GM23338 (cell line): ENCODE measurements at regions not wholly inside any gene's neighbourhood (a gene's known extent, or its start where the extent isn't known, plus 50 kb on each side); places are given as distances from the start of the nearest gene placed in this dataset.

Source experiments
- ATAC-seq: fragments of 200-7000 bp; cut with Tn5 transposase; 3 replicates; pipeline ENCODE4 v1.9.1; 2020
- DNase-seq: peaks from one replicate; pipeline ENCODE4 v3.0.0-alpha.2; 2015; ENCODE audit warnings: low spot score
- H2AFZ ChIP-seq: fragments of 200-600 bp; sonication (generic); 2 replicates; pipeline ENCODE4 v1.8.0; 2016; ENCODE audit warnings: antibody characterized with exemption, mild to moderate bottlenecking, moderate library complexity
- H3F3A ChIP-seq: fragments of 200-600 bp; sonication (generic); replicated peaks from 2 replicates; pipeline ENCODE4 v1.8.0; 2017; ENCODE audit warnings: antibody characterized with exemption, mixed run types, low read depth
- H3K27ac ChIP-seq: fragments of 200-600 bp; sonication (generic); 2 replicates; pipeline ENCODE4 v1.6.1; 2016; ENCODE audit warnings: low read depth
- H3K27me3 ChIP-seq: fragments of 200-600 bp; sonication (generic); 2 replicates; pipeline ENCODE4 v1.8.0; 2016; ENCODE audit warnings: mild to moderate bottlenecking, mixed run types, moderate library complexity; ENCODE audit not compliant: insufficient read depth
- H3K36me3 ChIP-seq: fragments of 200-600 bp; sonication (generic); 2 replicates; pipeline ENCODE4 v1.8.0; 2016; ENCODE audit warnings: mild to moderate bottlenecking; ENCODE audit not compliant: insufficient read depth
- H3K4me1 ChIP-seq: fragments of 200-600 bp; sonication (generic); 2 replicates; pipeline ENCODE4 v1.8.0; 2016; ENCODE audit warnings: mild to moderate bottlenecking, moderate library complexity; ENCODE audit not compliant: insufficient read depth
- H3K4me2 ChIP-seq: fragments of 200-600 bp; sonication (generic); 2 replicates; pipeline ENCODE4 v1.7.1; 2017; ENCODE audit warnings: mixed run types
- H3K4me3 ChIP-seq: fragments of 200-600 bp; sonication (generic); 2 replicates; pipeline ENCODE4 v1.6.1; 2016; ENCODE audit warnings: mixed run types
- H3K79me2 ChIP-seq: fragments of 200-600 bp; sonication (generic); replicated peaks from 2 replicates; pipeline ENCODE4 v1.8.0; 2017; ENCODE audit warnings: mild to moderate bottlenecking; ENCODE audit not compliant: insufficient read depth
- H3K9me2 ChIP-seq: fragments of 200-600 bp; sonication (generic); 2 replicates; pipeline ENCODE4 v1.8.0; 2017; ENCODE audit not compliant: insufficient read depth
- H4K20me1 ChIP-seq: fragments of 200-600 bp; sonication (generic); replicated peaks from 2 replicates; pipeline ENCODE4 v1.8.0; 2017; ENCODE audit warnings: mild to moderate bottlenecking; ENCODE audit not compliant: insufficient read depth
- H3K27ac Mint-ChIP-seq: 2 replicates; pipeline ENCODE4 v1.8.0; 2020; ENCODE audit warnings: inconsistent platforms, mild to moderate bottlenecking, moderate library complexity, mixed read lengths
- H3K27me3 Mint-ChIP-seq: 3 replicates; pipeline ENCODE4 v1.8.0; 2022; ENCODE audit warnings: low read depth, mild to moderate bottlenecking, moderate library complexity, mixed read lengths, inconsistent platforms; ENCODE audit not compliant: insufficient read depth, poor library complexity
- H3K36me3 Mint-ChIP-seq: 3 replicates; pipeline ENCODE4 v1.8.0; 2021; ENCODE audit warnings: low read depth, mild to moderate bottlenecking, inconsistent platforms, moderate library complexity, mixed read lengths
- H3K4me1 Mint-ChIP-seq: 3 replicates; pipeline ENCODE4 v1.8.0; 2020; ENCODE audit warnings: mild to moderate bottlenecking, inconsistent platforms, mixed read lengths
- H3K4me3 Mint-ChIP-seq: 3 replicates; pipeline ENCODE4 v1.8.0; 2021; ENCODE audit warnings: moderate library complexity, mild to moderate bottlenecking, inconsistent platforms, mixed read lengths
- H3K9me3 Mint-ChIP-seq: 3 replicates; pipeline ENCODE4 v1.8.0; 2020; ENCODE audit warnings: moderate library complexity, mild to moderate bottlenecking, inconsistent platforms, mixed read lengths
- CREB1 ChIP-seq: fragments of 250-450 bp; sonication (Bioruptor Pico); IDR thresholded peaks from 2 replicates; pipeline ENCODE4 v1.5.0; 2020; ENCODE audit warnings: low read depth, mild to moderate bottlenecking, moderate library complexity
- REST ChIP-seq: IDR thresholded peaks from one replicate; pipeline ENCODE4 v1.6.1; 2018; ENCODE audit warnings: antibody characterized with exemption; ENCODE audit not compliant: unreplicated experiment
- ZNF462 ChIP-seq: fragments of 250-450 bp; sonication (Bioruptor Pico); IDR thresholded peaks from 2 replicates; pipeline ENCODE4 v1.5.0; 2020; ENCODE audit warnings: mild to moderate bottlenecking, moderate library complexity
- TF ChIP-seq, protein P1 (sequence below), 2 experiments: fragments of 200-600 bp in 1 of 2; sonication (generic) in 1 of 2; conservative IDR thresholded peaks; 2 replicates each; pipeline versions ENCODE4 v1.5.1 to v1.6.1; 2016 to 2017; ENCODE audit warnings: antibody characterized with exemption in 2 of 2, low read depth in 2 of 2, mild to moderate bottlenecking in 2 of 2, moderate library complexity in 1 of 2

- no peak for TF ChIP-seq ZNF462
- TF ChIP-seq, protein P1, sequence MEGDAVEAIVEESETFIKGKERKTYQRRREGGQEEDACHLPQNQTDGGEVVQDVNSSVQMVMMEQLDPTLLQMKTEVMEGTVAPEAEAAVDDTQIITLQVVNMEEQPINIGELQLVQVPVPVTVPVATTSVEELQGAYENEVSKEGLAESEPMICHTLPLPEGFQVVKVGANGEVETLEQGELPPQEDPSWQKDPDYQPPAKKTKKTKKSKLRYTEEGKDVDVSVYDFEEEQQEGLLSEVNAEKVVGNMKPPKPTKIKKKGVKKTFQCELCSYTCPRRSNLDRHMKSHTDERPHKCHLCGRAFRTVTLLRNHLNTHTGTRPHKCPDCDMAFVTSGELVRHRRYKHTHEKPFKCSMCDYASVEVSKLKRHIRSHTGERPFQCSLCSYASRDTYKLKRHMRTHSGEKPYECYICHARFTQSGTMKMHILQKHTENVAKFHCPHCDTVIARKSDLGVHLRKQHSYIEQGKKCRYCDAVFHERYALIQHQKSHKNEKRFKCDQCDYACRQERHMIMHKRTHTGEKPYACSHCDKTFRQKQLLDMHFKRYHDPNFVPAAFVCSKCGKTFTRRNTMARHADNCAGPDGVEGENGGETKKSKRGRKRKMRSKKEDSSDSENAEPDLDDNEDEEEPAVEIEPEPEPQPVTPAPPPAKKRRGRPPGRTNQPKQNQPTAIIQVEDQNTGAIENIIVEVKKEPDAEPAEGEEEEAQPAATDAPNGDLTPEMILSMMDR (conservative IDR thresholded peaks at IDR 0.05; ENCODE audit: low read depth in 2 of 2) = no peak
- no peak for TF ChIP-seq CREB1 (CRISPR knock-in tag)
Measured at GRCh38 chr1:14403961-14404645, 194.4 kb upstream of the KAZN start (continued).

GRCh38 chr1:14404862-14405301 is 193.6 kb upstream of the KAZN start:
- Mint-ChIP-seq H3K36me3 (peaks cover 3% of the 10 kb centered on the region; the same call in 1 of the 3 replicates), H3K4me1 (peaks cover 24% of the 10 kb centered on the region), H3K9me3 (peaks cover 11% of the 10 kb centered on the region; the same call in 2 of the 3 replicates), H3K27me3 (no peaks in the 10 kb centered on the region), H3K27ac (peak overlapping the region; percentile 88), H3K4me3 (peak overlapping the region; percentile 11; the same call in 2 of the 3 replicates)
- H3K27ac ChIP-seq = peak overlapping the region; percentile 93
- H3K79me2 ChIP-seq = no peaks in the 10 kb centered on the region
- H3K36me3 ChIP-seq = no peaks in the 10 kb centered on the region
- H4K20me1 ChIP-seq = no peaks in the 10 kb centered on the region
- H3K27me3 ChIP-seq = no peaks in the 10 kb centered on the region
- no peaks in the 10 kb centered on the region for H3K9me2 ChIP-seq
- peak overlapping the region; percentile 22; the same call in 1 of the 2 replicates for H3K4me2 ChIP-seq
- H3K4me1 ChIP-seq = peaks cover 14% of the 10 kb centered on the region; the same call in 1 of the 2 replicates
- DNase-seq (peak; percentile 84), ATAC-seq (peak; percentile 86)
- no peaks in the 10 kb centered on the region for H3F3A ChIP-seq
- no peak overlapping the region for H3K4me3 ChIP-seq
- no peak overlapping the region for H2AFZ ChIP-seq
- no peak for TF ChIP-seq REST
